Upper lobe of left lung (tissue), 6 donors: ENCODE measurements at regions not wholly inside any gene's neighbourhood (a gene's known extent, or its start where the extent isn't known, plus 50 kb on each side); places are given as distances from the start of the nearest gene placed in this dataset.

Source experiments
- ATAC-seq, 2 donors: fragments of 200-7000 bp; cut with Tn5 transposase; one replicate each; pipeline ENCODE4 v1.9.1; 2022; ENCODE audit warnings: mild to moderate bottlenecking in 2 of 2, moderate library complexity in 2 of 2; ENCODE audit not compliant: low FRiP score in 2 of 2
- DNase-seq, 2 donors: peaks; one replicate each; pipeline ENCODE4 v3.0.0-alpha.2; 2019 to 2020
- H3K27ac ChIP-seq, 4 donors: fragments of 200-600 bp; sonication (generic); one replicate each; pipeline ENCODE4 v1.5.1; 2016 to 2019
- H3K27me3 ChIP-seq, 4 donors: fragments of 200-600 bp; sonication (generic); one replicate each; pipeline ENCODE4 v1.5.1; 2017 to 2019
- H3K36me3 ChIP-seq, 4 donors: fragments of 200-600 bp; sonication (generic); one replicate each; pipeline ENCODE4 v1.5.1; 2016 to 2019
- H3K4me1 ChIP-seq, 4 donors: fragments of 200-600 bp; sonication (generic); one replicate each; pipeline ENCODE4 v1.5.1; 2018 to 2019
- H3K4me3 ChIP-seq, 4 donors: fragments of 200-600 bp; sonication (generic); one replicate each; pipeline ENCODE4 v1.5.1; 2017 to 2019; ENCODE audit warnings: mild to moderate bottlenecking in 2 of 4, moderate library complexity in 1 of 4
- H3K9me3 ChIP-seq, 4 donors: fragments of 200-600 bp; sonication (generic); one replicate each; pipeline ENCODE4 v1.5.1; 2018 to 2019
- CTCF ChIP-seq, 6 experiments: fragments of 450-650 bp in 4 of 6; fragments of 200-600 bp in 2 of 6; sonication (generic) in 2 of 6; IDR thresholded peaks; one replicate each; pipeline ENCODE4 v1.5.1; 2016 to 2019; ENCODE audit warnings: antibody characterized with exemption in 6 of 6
- EP300 ChIP-seq, 4 donors: sonication (generic); formaldehyde crosslinking; IDR thresholded peaks; one replicate each; pipeline ENCODE4 v1.5.1; 2017; ENCODE audit warnings: antibody characterized with exemption in 4 of 4, control low read depth in 2 of 4
- POLR2A ChIP-seq, 4 donors: fragments of 450-650 bp; IDR thresholded peaks; one replicate each; pipeline ENCODE4 v1.5.1; 2016 to 2017; ENCODE audit warnings: antibody characterized with exemption in 4 of 4, mild to moderate bottlenecking in 2 of 4
- POLR2AphosphoS5 ChIP-seq, 2 donors: sonication (generic); formaldehyde crosslinking; IDR thresholded peaks; one replicate each; pipeline ENCODE4 v1.5.1; 2017; ENCODE audit warnings: antibody characterized with exemption in 2 of 2
- WGBS, 2 donors: methylation state at CpG; one replicate each; pipeline ENCODE4 v1.1.5; 2017 to 2018; 5-methylcytosine and 5-hydroxymethylcytosine counted together
- donor health status: DM: no; HTN: no; CAD: no; lungs with moderate emphysema.
- donor health status: DM: no; HTN: yes; CAD: no; lungs with severe emphysema.

- WGBS, 2 donors, result 76 to 86% methylated on average over 1 of the region's 1 CpG
- Histone ChIP-seq H3K4me1 (peaks cover 0 to 2% (median 0%) of the 10 kb centered on the region in 4 donors), H3K36me3 (no peaks in the 10 kb centered on the region), H3K9me3 (no peaks in the 10 kb centered on the region), H3K27ac (no peak overlapping the region), H3K4me3 (no peak overlapping the region), H3K27me3 (no peaks in the 10 kb centered on the region)
- ATAC-seq (no peak), DNase-seq (no peak)
- TF ChIP-seq POLR2AphosphoS5 (IDR thresholded peaks at IDR 0.05) (no peak), CTCF (IDR thresholded peaks at IDR 0.05) (no peak), EP300 (IDR thresholded peaks at IDR 0.05) (no peak), POLR2A (IDR thresholded peaks at IDR 0.05) (no peak)
Measured at GRCh38 chr2:18057657-18058056, 179.2 kb downstream of the KCNS3 start.

- DNase-seq (no peak), ATAC-seq (no peak)
- 87 to 89% methylated on average over 3 of the region's 3 CpGs for WGBS, 2 donors
- H3K36me3 ChIP-seq, result no peaks in the 10 kb centered on the region
- no peaks in the 10 kb centered on the region for H3K27me3 ChIP-seq
- TF ChIP-seq CTCF (IDR thresholded peaks at IDR 0.05), result no peak
- TF ChIP-seq EP300 (IDR thresholded peaks at IDR 0.05), result no peak
- TF ChIP-seq POLR2A (IDR thresholded peaks at IDR 0.05), result no peak
- TF ChIP-seq POLR2AphosphoS5 (IDR thresholded peaks at IDR 0.05), result no peak
- no peak overlapping the region for H3K27ac ChIP-seq
- H3K9me3 ChIP-seq, result no peaks in the 10 kb centered on the region
- H3K4me1 ChIP-seq, result no peaks in the 10 kb centered on the region
- no peak overlapping the region for H3K4me3 ChIP-seq
Measured at GRCh38 chr2:18055290-18055689, 176.8 kb downstream of the KCNS3 start.

- DNase-seq (no peak), ATAC-seq (no peak)
- TF ChIP-seq EP300 (IDR thresholded peaks at IDR 0.05) (no peak), CTCF (IDR thresholded peaks at IDR 0.05) (no peak), POLR2A (IDR thresholded peaks at IDR 0.05) (no peak), POLR2AphosphoS5 (IDR thresholded peaks at IDR 0.05) (no peak)
- WGBS, 2 donors, result 90 to 92% methylated on average over 6 of the region's 6 CpGs
- no peak overlapping the region for H3K4me3 ChIP-seq
- H3K9me3 ChIP-seq, result no peaks in the 10 kb centered on the region
- peaks cover 0 to 4% (median 0%) of the 10 kb centered on the region in 4 donors for H3K4me1 ChIP-seq
- H3K27me3 ChIP-seq, result no peaks in the 10 kb centered on the region
- no peak overlapping the region for H3K27ac ChIP-seq
- H3K36me3 ChIP-seq, result no peaks in the 10 kb centered on the region
Measured at GRCh38 chr2:18050001-18050400, 171.5 kb downstream of the KCNS3 start.

- Histone ChIP-seq H3K9me3 (no peaks in the 10 kb centered on the region), H3K36me3 (no peaks in the 10 kb centered on the region), H3K4me1 (peaks cover 0 to 4% (median 0%) of the 10 kb centered on the region in 4 donors), H3K4me3 (no peak overlapping the region), H3K27me3 (no peaks in the 10 kb centered on the region), H3K27ac (no peak overlapping the region)
- peak in 1 of 2 donors; percentile 0 for DNase-seq
- ATAC-seq, result no peak
- 63 to 74% methylated on average over 4 of the region's 4 CpGs for WGBS, 2 donors
- TF ChIP-seq CTCF (IDR thresholded peaks at IDR 0.05) (no peak), EP300 (IDR thresholded peaks at IDR 0.05) (no peak), POLR2A (IDR thresholded peaks at IDR 0.05) (no peak), POLR2AphosphoS5 (IDR thresholded peaks at IDR 0.05) (no peak)
Measured at GRCh38 chr2:18049325-18049724, 170.9 kb downstream of the KCNS3 start.

- TF ChIP-seq POLR2AphosphoS5 (IDR thresholded peaks at IDR 0.05), result no peak
- TF ChIP-seq EP300 (IDR thresholded peaks at IDR 0.05), result no peak
- TF ChIP-seq CTCF (IDR thresholded peaks at IDR 0.05), result no peak
- no peak for TF ChIP-seq POLR2A (IDR thresholded peaks at IDR 0.05)
- no peaks in the 10 kb centered on the region for H3K9me3 ChIP-seq
- no peak overlapping the region for H3K4me3 ChIP-seq
- WGBS, 2 donors, result 74 to 78% methylated on average over 10 of the region's 10 CpGs
- DNase-seq (no peak), ATAC-seq (peak; percentile 39 to 66)
- peaks cover 0 to 4% (median 0%) of the 10 kb centered on the region in 4 donors for H3K4me1 ChIP-seq
- H3K27ac ChIP-seq, result peak overlapping the region in 1 of 4 donors; percentile 20
- no peaks in the 10 kb centered on the region for H3K36me3 ChIP-seq
- no peaks in the 10 kb centered on the region for H3K27me3 ChIP-seq
Measured at GRCh38 chr2:18047896-18048657, 169.6 kb downstream of the KCNS3 start.
